GM23338 (cell line): ENCODE measurements at regions not wholly inside any gene's neighbourhood (a gene's known extent, or its start where the extent isn't known, plus 50 kb on each side); places are given as distances from the start of the nearest gene placed in this dataset.
A peak's percentile ranks its signal among the peaks of the same experiment; 100 is the strongest.

Experiments
- ATAC-seq: fragments of 200-7000 bp; cut with Tn5 transposase; 3 replicates; pipeline ENCODE4 v1.9.1; 2020
- DNase-seq: peaks from one replicate; pipeline ENCODE4 v3.0.0-alpha.2; 2015; ENCODE audit warnings: low spot score
- H2AFZ ChIP-seq: fragments of 200-600 bp; sonication (generic); 2 replicates; pipeline ENCODE4 v1.8.0; 2016; ENCODE audit warnings: antibody characterized with exemption, mild to moderate bottlenecking, moderate library complexity
- H3F3A ChIP-seq: fragments of 200-600 bp; sonication (generic); replicated peaks from 2 replicates; pipeline ENCODE4 v1.8.0; 2017; ENCODE audit warnings: antibody characterized with exemption, mixed run types, low read depth
- H3K27ac ChIP-seq: fragments of 200-600 bp; sonication (generic); 2 replicates; pipeline ENCODE4 v1.6.1; 2016; ENCODE audit warnings: low read depth
- H3K27me3 ChIP-seq: fragments of 200-600 bp; sonication (generic); 2 replicates; pipeline ENCODE4 v1.8.0; 2016; ENCODE audit warnings: mild to moderate bottlenecking, mixed run types, moderate library complexity; ENCODE audit not compliant: insufficient read depth
- H3K36me3 ChIP-seq: fragments of 200-600 bp; sonication (generic); 2 replicates; pipeline ENCODE4 v1.8.0; 2016; ENCODE audit warnings: mild to moderate bottlenecking; ENCODE audit not compliant: insufficient read depth
- H3K4me1 ChIP-seq: fragments of 200-600 bp; sonication (generic); 2 replicates; pipeline ENCODE4 v1.8.0; 2016; ENCODE audit warnings: mild to moderate bottlenecking, moderate library complexity; ENCODE audit not compliant: insufficient read depth
- H3K4me2 ChIP-seq: fragments of 200-600 bp; sonication (generic); 2 replicates; pipeline ENCODE4 v1.7.1; 2017; ENCODE audit warnings: mixed run types
- H3K4me3 ChIP-seq: fragments of 200-600 bp; sonication (generic); 2 replicates; pipeline ENCODE4 v1.6.1; 2016; ENCODE audit warnings: mixed run types
- H3K79me2 ChIP-seq: fragments of 200-600 bp; sonication (generic); replicated peaks from 2 replicates; pipeline ENCODE4 v1.8.0; 2017; ENCODE audit warnings: mild to moderate bottlenecking; ENCODE audit not compliant: insufficient read depth
- H3K9me2 ChIP-seq: fragments of 200-600 bp; sonication (generic); 2 replicates; pipeline ENCODE4 v1.8.0; 2017; ENCODE audit not compliant: insufficient read depth
- H4K20me1 ChIP-seq: fragments of 200-600 bp; sonication (generic); replicated peaks from 2 replicates; pipeline ENCODE4 v1.8.0; 2017; ENCODE audit warnings: mild to moderate bottlenecking; ENCODE audit not compliant: insufficient read depth
- H3K27ac Mint-ChIP-seq: 2 replicates; pipeline ENCODE4 v1.8.0; 2020; ENCODE audit warnings: inconsistent platforms, mild to moderate bottlenecking, moderate library complexity, mixed read lengths
- H3K27me3 Mint-ChIP-seq: 3 replicates; pipeline ENCODE4 v1.8.0; 2022; ENCODE audit warnings: low read depth, mild to moderate bottlenecking, moderate library complexity, mixed read lengths, inconsistent platforms; ENCODE audit not compliant: insufficient read depth, poor library complexity
- H3K36me3 Mint-ChIP-seq: 3 replicates; pipeline ENCODE4 v1.8.0; 2021; ENCODE audit warnings: low read depth, mild to moderate bottlenecking, inconsistent platforms, moderate library complexity, mixed read lengths
- H3K4me1 Mint-ChIP-seq: 3 replicates; pipeline ENCODE4 v1.8.0; 2020; ENCODE audit warnings: mild to moderate bottlenecking, inconsistent platforms, mixed read lengths
- H3K4me3 Mint-ChIP-seq: 3 replicates; pipeline ENCODE4 v1.8.0; 2021; ENCODE audit warnings: moderate library complexity, mild to moderate bottlenecking, inconsistent platforms, mixed read lengths
- H3K9me3 Mint-ChIP-seq: 3 replicates; pipeline ENCODE4 v1.8.0; 2020; ENCODE audit warnings: moderate library complexity, mild to moderate bottlenecking, inconsistent platforms, mixed read lengths
- CREB1 ChIP-seq: fragments of 250-450 bp; sonication (Bioruptor Pico); IDR thresholded peaks from 2 replicates; pipeline ENCODE4 v1.5.0; 2020; ENCODE audit warnings: low read depth, mild to moderate bottlenecking, moderate library complexity
- CTCF ChIP-seq, 2 experiments: fragments of 200-600 bp in 1 of 2; sonication (generic) in 1 of 2; conservative IDR thresholded peaks; 2 replicates each; pipeline versions ENCODE4 v1.5.1 to v1.6.1; 2016 to 2017; ENCODE audit warnings: antibody characterized with exemption in 2 of 2, low read depth in 2 of 2, mild to moderate bottlenecking in 2 of 2, moderate library complexity in 1 of 2
- ETS1 ChIP-seq: IDR thresholded peaks from 2 replicates; pipeline ENCODE4 v1.6.1; 2016; ENCODE audit warnings: antibody characterized with exemption
- EZH2 ChIP-seq: fragments of 200-600 bp; sonication (generic); IDR thresholded peaks from one replicate; pipeline ENCODE4 v1.8.0; 2017; ENCODE audit warnings: antibody characterized with exemption, mild to moderate bottlenecking, low read depth; ENCODE audit not compliant: unreplicated experiment
- EZH2phosphoT487 ChIP-seq: fragments of 200-600 bp; sonication (generic); IDR thresholded peaks from one replicate; pipeline ENCODE4 v1.8.1; 2018; ENCODE audit warnings: antibody characterized with exemption; ENCODE audit not compliant: unreplicated experiment
- JUNB ChIP-seq: IDR thresholded peaks from one replicate; pipeline ENCODE4 v1.6.1; 2016; ENCODE audit warnings: antibody characterized with exemption; ENCODE audit not compliant: unreplicated experiment
- POLR2AphosphoS5 ChIP-seq: IDR thresholded peaks from 2 replicates; pipeline ENCODE4 v1.6.1; 2016; ENCODE audit warnings: antibody characterized with exemption, low read depth
- STAT1 ChIP-seq: IDR thresholded peaks from one replicate; pipeline ENCODE4 v1.6.1; 2016; ENCODE audit warnings: antibody characterized with exemption; ENCODE audit not compliant: unreplicated experiment
- ZNF114 ChIP-seq: fragments of 250-450 bp; sonication (Bioruptor Pico); IDR thresholded peaks from 2 replicates; pipeline ENCODE4 v1.5.0; 2020; ENCODE audit warnings: mild to moderate bottlenecking, moderate library complexity
- ZNF331 ChIP-seq: fragments of 250-450 bp; sonication (Bioruptor Pico); IDR thresholded peaks from 2 replicates; pipeline ENCODE4 v1.5.0; 2020; ENCODE audit warnings: low read depth, mild to moderate bottlenecking, moderate library complexity
- TF ChIP-seq, protein P1 (sequence below): IDR thresholded peaks from one replicate; pipeline ENCODE4 v1.6.1; 2018; ENCODE audit warnings: antibody characterized with exemption; ENCODE audit not compliant: unreplicated experiment

DNA sequence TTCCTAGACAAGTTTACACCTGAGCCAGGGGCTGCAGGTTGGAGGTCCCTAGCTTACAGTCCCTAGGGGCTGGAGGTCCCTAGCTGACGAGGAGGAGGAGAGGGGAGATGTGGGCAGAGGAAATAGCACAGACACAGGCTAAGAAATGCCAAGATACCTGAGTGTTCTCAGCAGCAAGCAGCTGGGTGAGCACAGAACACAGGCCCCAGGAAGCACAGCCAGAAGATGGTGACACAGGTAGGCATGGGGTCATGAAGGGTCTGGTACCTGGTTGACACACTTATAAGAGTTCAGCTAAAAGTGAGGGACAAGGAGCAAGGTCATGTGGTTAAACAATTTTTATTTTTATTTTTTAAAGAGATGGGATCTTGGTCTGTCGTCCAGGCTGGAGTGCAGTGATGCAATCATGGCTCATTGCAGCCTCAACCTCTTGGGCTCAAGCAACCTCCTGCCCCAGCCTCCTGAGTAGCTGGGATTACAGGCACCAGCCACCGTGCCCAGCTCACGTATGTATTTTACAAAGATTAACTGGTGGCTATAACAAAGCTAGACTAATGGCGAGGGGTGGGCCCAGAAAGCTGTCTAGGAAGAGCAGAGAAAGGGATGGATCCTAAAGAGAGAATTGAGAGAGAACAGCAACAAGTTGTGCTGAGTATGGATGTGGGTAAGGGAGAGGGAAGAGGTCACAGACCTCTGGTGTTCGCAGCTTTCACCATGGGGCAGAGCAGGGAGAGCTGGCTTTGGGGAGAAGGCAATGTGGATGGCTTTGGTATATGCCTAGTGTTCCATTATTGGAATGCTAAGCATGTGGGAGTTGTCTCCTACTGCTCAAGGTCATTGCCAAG lies 140.3 kb upstream of the KLF14 start (continued):
- TF ChIP-seq, protein P1, sequence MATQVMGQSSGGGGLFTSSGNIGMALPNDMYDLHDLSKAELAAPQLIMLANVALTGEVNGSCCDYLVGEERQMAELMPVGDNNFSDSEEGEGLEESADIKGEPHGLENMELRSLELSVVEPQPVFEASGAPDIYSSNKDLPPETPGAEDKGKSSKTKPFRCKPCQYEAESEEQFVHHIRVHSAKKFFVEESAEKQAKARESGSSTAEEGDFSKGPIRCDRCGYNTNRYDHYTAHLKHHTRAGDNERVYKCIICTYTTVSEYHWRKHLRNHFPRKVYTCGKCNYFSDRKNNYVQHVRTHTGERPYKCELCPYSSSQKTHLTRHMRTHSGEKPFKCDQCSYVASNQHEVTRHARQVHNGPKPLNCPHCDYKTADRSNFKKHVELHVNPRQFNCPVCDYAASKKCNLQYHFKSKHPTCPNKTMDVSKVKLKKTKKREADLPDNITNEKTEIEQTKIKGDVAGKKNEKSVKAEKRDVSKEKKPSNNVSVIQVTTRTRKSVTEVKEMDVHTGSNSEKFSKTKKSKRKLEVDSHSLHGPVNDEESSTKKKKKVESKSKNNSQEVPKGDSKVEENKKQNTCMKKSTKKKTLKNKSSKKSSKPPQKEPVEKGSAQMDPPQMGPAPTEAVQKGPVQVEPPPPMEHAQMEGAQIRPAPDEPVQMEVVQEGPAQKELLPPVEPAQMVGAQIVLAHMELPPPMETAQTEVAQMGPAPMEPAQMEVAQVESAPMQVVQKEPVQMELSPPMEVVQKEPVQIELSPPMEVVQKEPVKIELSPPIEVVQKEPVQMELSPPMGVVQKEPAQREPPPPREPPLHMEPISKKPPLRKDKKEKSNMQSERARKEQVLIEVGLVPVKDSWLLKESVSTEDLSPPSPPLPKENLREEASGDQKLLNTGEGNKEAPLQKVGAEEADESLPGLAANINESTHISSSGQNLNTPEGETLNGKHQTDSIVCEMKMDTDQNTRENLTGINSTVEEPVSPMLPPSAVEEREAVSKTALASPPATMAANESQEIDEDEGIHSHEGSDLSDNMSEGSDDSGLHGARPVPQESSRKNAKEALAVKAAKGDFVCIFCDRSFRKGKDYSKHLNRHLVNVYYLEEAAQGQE, result no peak
- TF ChIP-seq CTCF (conservative IDR thresholded peaks at IDR 0.05; ENCODE audit: low read depth in 2 of 2) (no peak), ZNF114 (CRISPR knock-in tag) (no peak), JUNB (no peak), ETS1 (no peak), ZNF331 (CRISPR knock-in tag) (no peak), STAT1 (no peak), EZH2 (no peak), POLR2AphosphoS5 (no peak), EZH2phosphoT487 (no peak)

DNA sequence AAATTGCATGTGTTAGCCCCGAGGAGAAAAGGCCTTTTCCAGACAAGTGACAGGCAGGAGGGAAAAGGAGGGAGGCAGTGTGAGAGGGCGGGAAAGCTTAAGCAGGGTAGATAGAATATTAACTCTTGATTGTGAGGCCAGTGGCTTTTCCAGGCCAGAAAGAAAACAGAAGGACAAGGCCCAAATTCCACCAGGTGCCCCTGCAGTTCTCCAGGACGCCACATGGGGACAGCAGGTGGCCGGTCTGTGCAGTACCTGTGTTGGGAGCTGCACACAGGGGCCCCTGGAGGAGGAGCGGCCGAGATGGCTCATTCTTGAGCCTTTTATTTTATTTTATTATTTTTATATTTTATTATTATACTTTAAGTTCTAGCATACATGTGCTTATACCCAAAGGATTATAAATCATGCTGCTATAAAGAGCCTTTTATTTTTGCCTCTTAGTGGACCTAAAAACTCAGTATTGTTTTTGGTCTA lies 141.3 kb upstream of the KLF14 start:
- ATAC-seq, result peak; percentile 94
- no peak overlapping the region for H3K4me3 ChIP-seq
- no peak overlapping the region for H3K4me3 Mint-ChIP-seq
- no peaks in the 10 kb centered on the region for H3K9me2 ChIP-seq
- peak; percentile 87 for DNase-seq
- peak overlapping the region; percentile 50; the same call in 1 of the 2 replicates for H3K4me2 ChIP-seq
- H3K27me3 Mint-ChIP-seq, result peaks cover 4% of the 10 kb centered on the region
- no peaks in the 10 kb centered on the region for H3K79me2 ChIP-seq
- H3K9me3 Mint-ChIP-seq, result no peaks in the 10 kb centered on the region
- H2AFZ ChIP-seq, result no peak overlapping the region
- no peaks in the 10 kb centered on the region for H3F3A ChIP-seq
- peak overlapping the region; percentile 80 for H3K27ac ChIP-seq
- H4K20me1 ChIP-seq, result no peaks in the 10 kb centered on the region; the same call in 1 of the 2 replicates
- peaks cover 27% of the 10 kb centered on the region for H3K4me1 ChIP-seq
- H3K27ac Mint-ChIP-seq, result no peak overlapping the region
- H3K4me1 Mint-ChIP-seq, result peaks cover 37% of the 10 kb centered on the region
- H3K36me3 Mint-ChIP-seq, result no peaks in the 10 kb centered on the region
- H3K27me3 ChIP-seq, result no peaks in the 10 kb centered on the region
- H3K36me3 ChIP-seq, result no peaks in the 10 kb centered on the region
- TF ChIP-seq CREB1 (CRISPR knock-in tag) (no peak), EZH2phosphoT487 (no peak), ETS1 (no peak), CTCF (conservative IDR thresholded peaks at IDR 0.05; ENCODE audit: low read depth in 2 of 2) (peak; percentile 77 to 96)
